Right lobe of liver (tissue), 4 donors: ENCODE measurements at regions not wholly inside any gene's neighbourhood (a gene's known extent, or its start where the extent isn't known, plus 50 kb on each side); places are given as distances from the start of the nearest gene placed in this dataset.

Source experiments
- POLR2A ChIP-seq: fragments of 450-650 bp; IDR thresholded peaks from one replicate; pipeline ENCODE4 v1.6.1; 2017; ENCODE audit warnings: antibody characterized with exemption, mild to moderate bottlenecking
- TF ChIP-seq, protein P1 (sequence below), 4 donors: fragments of 200-600 bp in 3 of 4; fragments of 450-650 bp in 1 of 4; IDR thresholded peaks; one replicate each; pipeline versions ENCODE4 v1.5.1 to v1.8.0; 2016 to 2022; ENCODE audit warnings: antibody characterized with exemption in 4 of 4, mild to moderate bottlenecking in 2 of 4
- donor health status: DM: no; HTN: no; CAD: no.
- donor health status: DM: no; HTN: no; CAD: no.
- donor health status: DM: no; HTN: yes; CAD: no.

- TF ChIP-seq POLR2A = no peak
- TF ChIP-seq, protein P1, sequence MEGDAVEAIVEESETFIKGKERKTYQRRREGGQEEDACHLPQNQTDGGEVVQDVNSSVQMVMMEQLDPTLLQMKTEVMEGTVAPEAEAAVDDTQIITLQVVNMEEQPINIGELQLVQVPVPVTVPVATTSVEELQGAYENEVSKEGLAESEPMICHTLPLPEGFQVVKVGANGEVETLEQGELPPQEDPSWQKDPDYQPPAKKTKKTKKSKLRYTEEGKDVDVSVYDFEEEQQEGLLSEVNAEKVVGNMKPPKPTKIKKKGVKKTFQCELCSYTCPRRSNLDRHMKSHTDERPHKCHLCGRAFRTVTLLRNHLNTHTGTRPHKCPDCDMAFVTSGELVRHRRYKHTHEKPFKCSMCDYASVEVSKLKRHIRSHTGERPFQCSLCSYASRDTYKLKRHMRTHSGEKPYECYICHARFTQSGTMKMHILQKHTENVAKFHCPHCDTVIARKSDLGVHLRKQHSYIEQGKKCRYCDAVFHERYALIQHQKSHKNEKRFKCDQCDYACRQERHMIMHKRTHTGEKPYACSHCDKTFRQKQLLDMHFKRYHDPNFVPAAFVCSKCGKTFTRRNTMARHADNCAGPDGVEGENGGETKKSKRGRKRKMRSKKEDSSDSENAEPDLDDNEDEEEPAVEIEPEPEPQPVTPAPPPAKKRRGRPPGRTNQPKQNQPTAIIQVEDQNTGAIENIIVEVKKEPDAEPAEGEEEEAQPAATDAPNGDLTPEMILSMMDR (IDR thresholded peaks at IDR 0.05) = no peak
These were observed 65.8 kb downstream of the FOS start for GRCh38 chr14:75344411-75344810.
